HG03520 (cell line): ENCODE measurements at regions not wholly inside any gene's neighbourhood (a gene's known extent, or its start where the extent isn't known, plus 50 kb on each side); places are given as distances from the start of the nearest gene placed in this dataset.
A peak's percentile ranks its signal among the peaks of the same experiment; 100 is the strongest.
"Not testable (repeated sequence)": the region's sequence is repeated elsewhere in the genome, so short reads cannot be mapped to it uniquely, and the experiment has no call there.

ENCODE experiments used
- ATAC-seq: cut with Tn5 transposase; IDR thresholded peaks from one replicate; pipeline ENCODE4 v1.9.1; 2021; ENCODE audit warnings: mild to moderate bottlenecking, moderate library complexity; ENCODE audit not compliant: unreplicated experiment

DNA sequence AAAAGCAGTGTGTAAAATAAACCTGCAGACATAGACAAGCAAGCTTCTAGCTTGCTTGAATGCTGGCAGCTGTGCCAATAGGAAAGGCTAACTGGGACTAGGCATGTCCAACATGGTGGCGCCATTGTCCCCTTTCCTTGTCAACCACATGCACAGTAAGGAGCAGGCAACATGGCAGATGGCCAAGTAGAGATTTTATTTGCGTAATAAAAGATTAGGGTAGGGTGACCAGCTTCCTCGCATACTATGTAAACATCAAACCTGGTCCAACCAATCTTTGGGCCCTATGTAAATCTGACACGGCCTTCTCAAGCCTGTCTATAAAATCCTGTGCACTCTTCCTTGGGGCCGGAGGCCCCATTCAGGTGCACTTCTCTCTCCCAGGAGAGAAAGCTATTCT, 575.4 kb upstream of the GOLIM4 start:
- ATAC-seq, result no peak

- not testable (repeated sequence) for ATAC-seq
These were observed 565.3 kb upstream of the GOLIM4 start for GRCh38 chr3:168660879-168661657.

- ATAC-seq, result no peak
These were observed 563.3 kb upstream of the GOLIM4 start for GRCh38 chr3:168659015-168659414.

GRCh38 chr3:168655611-168656010, 559.9 kb upstream of the GOLIM4 start:
- no peak for ATAC-seq

GRCh38 chr3:168654700-168655099, 559.0 kb upstream of the GOLIM4 start:
- ATAC-seq, result no peak

GRCh38 chr3:168653255-168653654, 557.5 kb upstream of the GOLIM4 start:
- no peak for ATAC-seq

DNA sequence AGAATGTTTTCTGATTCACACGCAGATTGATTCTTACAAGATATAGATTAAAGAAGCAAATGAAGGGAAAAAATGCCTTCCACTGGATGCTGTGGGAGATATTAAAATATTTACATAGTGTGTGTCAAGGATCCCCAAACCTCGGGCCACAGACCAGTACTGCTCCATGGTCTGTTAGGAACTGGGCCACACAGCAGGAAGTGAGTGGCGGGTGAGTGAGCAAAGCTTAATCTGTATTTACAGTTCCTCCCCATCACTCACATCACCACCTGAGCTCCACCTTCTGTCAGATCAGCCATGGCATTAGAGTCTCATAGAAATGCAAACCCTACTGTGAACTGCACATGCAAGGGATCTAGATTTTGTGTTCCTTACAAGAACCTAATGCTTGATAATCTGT, 552.6 kb upstream of the GOLIM4 start:
- no peak for ATAC-seq

- ATAC-seq, result no peak
These were observed 551.9 kb upstream of the GOLIM4 start for GRCh38 chr3:168647582-168647981.

DNA sequence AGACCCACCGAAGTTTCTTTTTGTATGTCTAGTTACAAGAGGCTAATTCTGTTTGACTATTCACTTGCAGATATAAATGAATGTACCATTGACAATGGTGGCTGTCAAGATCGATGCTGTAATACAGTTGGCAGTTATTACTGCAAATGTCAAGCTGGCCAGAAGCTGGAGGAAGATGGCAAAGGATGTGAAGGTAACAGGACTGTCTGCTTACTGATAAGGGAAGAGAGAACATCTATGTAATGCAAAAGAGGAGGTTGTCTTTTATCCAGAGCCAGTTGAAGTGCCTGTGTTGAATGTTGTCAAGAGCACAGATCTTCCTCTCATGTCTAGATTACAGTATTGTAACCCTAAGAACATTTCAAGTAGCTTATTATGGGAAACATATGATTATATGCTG, 549.5 kb upstream of the GOLIM4 start:
- ATAC-seq, result no peak

- no peak for ATAC-seq
These were observed 532.8 kb upstream of the GOLIM4 start for GRCh38 chr3:168628549-168628948.

GRCh38 chr3:168625477-168625876, 529.8 kb upstream of the GOLIM4 start:
- no peak for ATAC-seq

DNA sequence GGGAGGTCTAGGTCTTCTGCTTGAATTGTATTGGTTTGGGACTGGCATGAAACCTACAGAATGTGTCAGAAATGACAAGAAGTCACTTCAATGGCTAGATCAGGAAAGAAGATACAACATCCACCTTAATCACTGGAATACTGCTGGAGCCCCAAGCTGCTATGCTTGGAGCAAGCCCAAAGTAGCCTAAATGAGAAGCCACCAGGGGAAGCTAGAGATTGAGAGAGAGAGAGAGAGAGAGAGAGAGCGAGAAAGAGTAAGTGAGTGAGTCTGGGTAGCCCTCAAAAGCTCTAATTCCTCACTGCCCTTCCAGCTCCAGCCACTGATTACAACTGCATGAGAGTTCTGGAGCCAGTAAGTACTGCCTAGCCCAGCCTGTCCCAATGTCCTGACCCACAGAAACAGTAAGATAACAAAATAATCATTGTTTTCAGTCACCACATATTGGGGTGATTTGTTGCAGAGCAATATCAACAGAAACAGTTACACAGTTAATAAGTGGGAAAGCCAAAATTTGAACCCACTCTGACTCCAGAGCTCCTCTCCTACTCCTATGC, 529.2 kb upstream of the GOLIM4 start:
- ATAC-seq, result no peak

DNA sequence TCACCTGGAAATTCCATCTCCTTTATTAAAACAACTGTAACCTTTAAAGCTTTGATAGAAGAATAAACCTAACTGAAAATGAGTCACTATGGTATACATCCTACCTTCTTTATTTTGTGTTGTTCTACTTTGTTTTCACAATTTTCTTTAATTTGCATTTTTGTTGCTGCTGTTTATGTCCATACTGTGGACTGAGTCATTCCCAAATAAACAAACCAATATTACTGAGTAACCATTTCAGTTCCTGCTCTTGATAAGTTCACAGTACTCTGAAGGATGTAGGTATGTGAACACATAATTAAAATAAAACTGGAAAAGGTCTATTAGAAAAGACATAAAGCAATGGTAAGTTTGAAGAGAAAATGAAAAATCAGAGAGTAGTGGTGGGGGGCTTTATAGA, 528.5 kb upstream of the GOLIM4 start:
- no peak for ATAC-seq

DNA sequence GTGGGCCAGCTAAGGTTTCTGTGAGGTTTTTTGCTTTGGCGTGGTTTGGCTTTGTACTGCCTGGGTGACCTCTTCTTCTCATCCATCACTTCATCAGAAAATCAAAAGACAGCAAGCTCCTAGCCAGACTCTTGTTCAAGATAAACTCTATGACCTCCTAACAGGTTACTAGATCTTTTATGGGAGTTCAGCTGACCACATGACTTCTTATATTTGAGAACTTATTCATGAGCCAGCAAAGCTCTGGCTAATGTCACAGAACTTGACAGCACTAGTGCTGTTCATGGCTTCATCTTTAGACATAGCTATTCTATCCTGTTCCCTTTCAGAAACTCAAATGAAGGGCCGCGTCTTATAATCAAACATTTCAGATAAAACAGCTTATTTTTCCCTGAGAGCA, 527.1 kb upstream of the GOLIM4 start:
- ATAC-seq, result no peak

DNA sequence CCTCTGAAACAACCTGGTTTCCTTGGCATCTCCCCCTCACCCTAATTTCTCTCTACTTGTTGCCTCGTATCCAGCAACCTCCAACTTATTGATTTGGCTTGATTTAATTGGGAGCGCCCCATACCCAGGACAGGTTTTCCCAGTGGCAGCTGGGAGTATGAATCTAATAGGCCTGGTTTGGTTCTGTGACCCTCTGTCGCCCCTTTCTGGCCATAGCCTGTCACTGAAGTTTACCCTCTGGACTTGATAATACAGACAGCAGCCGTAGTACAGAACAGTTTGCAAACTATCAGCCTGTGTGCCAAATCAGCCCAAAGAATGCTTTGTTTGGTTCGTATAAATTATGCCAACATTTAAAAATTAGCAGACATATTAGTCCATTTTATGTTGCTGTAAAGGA, 525.1 kb upstream of the GOLIM4 start:
- peak; percentile 71 for ATAC-seq

GRCh38 chr3:168618827-168619470, 523.2 kb upstream of the GOLIM4 start:
- no peak for ATAC-seq

DNA sequence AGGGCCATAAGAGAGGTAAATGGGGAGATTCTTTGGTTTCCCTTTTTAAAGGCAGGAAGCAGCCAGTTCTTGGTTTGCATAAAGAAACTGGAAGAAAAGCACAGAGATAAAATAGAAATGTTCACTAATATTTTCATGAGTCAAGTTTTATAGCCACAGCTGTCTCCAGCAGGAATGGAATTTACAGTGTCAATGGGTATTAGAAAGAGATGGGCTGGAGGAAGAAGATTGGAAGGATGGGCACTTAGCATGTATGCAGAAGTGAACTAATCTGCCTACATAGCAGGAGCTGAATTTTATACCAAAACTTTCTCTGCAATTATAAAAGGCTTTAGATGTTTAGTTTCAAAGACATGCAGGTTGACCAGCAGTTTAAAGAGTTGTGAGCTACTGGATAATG, 521.9 kb upstream of the GOLIM4 start:
- ATAC-seq, result no peak

- no peak for ATAC-seq
These were observed 521.2 kb upstream of the GOLIM4 start for GRCh38 chr3:168616915-168617314.

GRCh38 chr3:168615493-168616020, 519.8 kb upstream of the GOLIM4 start:
- no peak for ATAC-seq

- ATAC-seq, result no peak
These were observed 517.4 kb upstream of the GOLIM4 start for GRCh38 chr3:168613151-168613550.

- no peak for ATAC-seq
These were observed 516.9 kb upstream of the GOLIM4 start for GRCh38 chr3:168612671-168613070.

GRCh38 chr3:168611826-168612225, 516.1 kb upstream of the GOLIM4 start:
- no peak for ATAC-seq
